HUES48 (cell line): ENCODE measurements at regions not wholly inside any gene's neighbourhood (a gene's known extent, or its start where the extent isn't known, plus 50 kb on each side); places are given as distances from the start of the nearest gene placed in this dataset.

Experiments
- H3K27ac ChIP-seq: one replicate; pipeline ENCODE4 v1.7.0; 2013; ENCODE audit warnings: low read depth, low read length, inconsistent platforms
- H3K27me3 ChIP-seq: 2 replicates; pipeline ENCODE4 v1.6.1; 2013; ENCODE audit warnings: mild to moderate bottlenecking, low read length; ENCODE audit not compliant: control insufficient read depth, insufficient read depth
- H3K36me3 ChIP-seq: 2 replicates; pipeline ENCODE4 v1.6.1; 2013; ENCODE audit warnings: low read length; ENCODE audit not compliant: control insufficient read depth, insufficient read depth
- H3K4me1 ChIP-seq: 2 replicates; pipeline ENCODE4 v1.6.1; 2013; ENCODE audit warnings: mild to moderate bottlenecking, low read length; ENCODE audit not compliant: control insufficient read depth, insufficient read depth
- H3K4me3 ChIP-seq: 2 replicates; pipeline ENCODE4 v1.5.1; 2013; ENCODE audit warnings: mild to moderate bottlenecking, low read depth, low read length
- H3K9ac ChIP-seq: 2 replicates; pipeline ENCODE4 v1.6.1; 2013; ENCODE audit warnings: mild to moderate bottlenecking, low read depth, low read length, moderate library complexity
- H3K9me3 ChIP-seq: 2 replicates; pipeline ENCODE4 v1.6.1; 2013; ENCODE audit warnings: low read length; ENCODE audit not compliant: control insufficient read depth, insufficient read depth

- H3K4me1 ChIP-seq = no peaks in the 10 kb centered on the region
- H3K27me3 ChIP-seq = no peaks in the 10 kb centered on the region
- H3K27ac ChIP-seq = no peak overlapping the region
- H3K36me3 ChIP-seq = no peaks in the 10 kb centered on the region
- no peak overlapping the region for H3K9ac ChIP-seq
- no peaks in the 10 kb centered on the region for H3K9me3 ChIP-seq
- no peak overlapping the region for H3K4me3 ChIP-seq
These were observed 114.6 kb upstream of the TEX51 start for GRCh38 chr2:126784045-126784444.

DNA sequence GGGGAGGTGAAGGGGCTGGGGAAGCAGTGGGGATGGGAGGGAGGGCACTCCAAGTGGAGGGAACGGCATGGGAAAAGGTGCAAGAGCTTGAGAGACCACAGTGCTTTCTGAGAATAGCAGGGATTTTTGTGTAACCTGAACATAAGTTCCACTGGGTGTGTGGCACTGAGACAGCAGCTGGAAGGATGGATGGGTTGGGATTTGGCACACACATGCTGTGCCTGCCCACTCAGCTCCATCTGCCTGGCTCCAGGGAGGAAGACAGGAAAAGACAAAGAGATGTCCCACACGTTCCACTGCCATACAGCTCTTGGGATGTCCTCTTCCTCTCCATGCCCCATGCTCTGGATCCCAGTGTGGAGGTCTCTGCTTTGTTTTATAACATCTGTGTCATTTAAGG, 114.1 kb upstream of the TEX51 start:
- H3K27me3 ChIP-seq = no peaks in the 10 kb centered on the region

DNA sequence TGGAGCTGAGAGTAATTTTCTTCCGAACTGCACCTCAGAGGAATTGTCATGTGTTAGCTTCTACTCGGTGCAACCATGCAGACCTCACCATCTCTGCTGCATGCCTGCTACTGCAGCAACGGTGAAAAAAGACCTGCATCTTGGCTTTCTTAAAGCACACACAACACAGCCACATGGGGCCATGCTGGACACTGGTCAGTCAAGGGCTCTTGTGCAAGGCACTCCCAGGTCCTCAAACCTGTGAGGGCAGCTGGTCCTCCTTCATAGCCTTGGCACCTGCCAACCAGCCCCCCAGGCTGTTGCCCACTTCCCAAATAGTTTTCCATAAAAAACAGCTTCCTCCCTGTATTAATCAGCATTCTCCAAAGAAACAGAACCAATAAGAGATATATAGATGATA, 113.5 kb upstream of the TEX51 start:
- Histone ChIP-seq H3K9me3 (no peaks in the 10 kb centered on the region), H3K36me3 (no peaks in the 10 kb centered on the region), H3K27me3 (no peaks in the 10 kb centered on the region), H3K4me3 (no peak overlapping the region), H3K9ac (no peak overlapping the region), H3K4me1 (no peaks in the 10 kb centered on the region), H3K27ac (no peak overlapping the region)

More for the DNA sequence above, 114.1 kb upstream of the TEX51 start:
- Histone ChIP-seq H3K9ac (no peak overlapping the region), H3K36me3 (no peaks in the 10 kb centered on the region), H3K27ac (no peak overlapping the region), H3K9me3 (no peaks in the 10 kb centered on the region), H3K4me1 (no peaks in the 10 kb centered on the region), H3K4me3 (no peak overlapping the region)

DNA sequence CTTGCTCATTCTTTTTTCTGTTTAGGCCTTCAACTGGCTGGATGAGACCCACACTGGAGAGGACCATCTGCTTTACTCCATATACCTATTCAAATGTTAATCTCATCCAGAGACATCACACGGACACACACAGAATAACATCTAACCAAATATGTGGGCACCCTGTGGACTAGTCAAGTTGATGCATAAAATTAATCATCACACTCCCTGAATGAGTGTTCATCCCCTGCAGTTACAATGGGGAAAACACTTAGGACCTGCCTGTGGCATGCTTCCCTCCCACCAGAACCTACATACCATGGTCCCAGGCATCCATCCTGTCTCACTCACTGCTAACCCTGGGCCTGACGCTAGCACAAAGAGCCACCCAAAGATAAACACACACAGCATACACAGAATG, 112.8 kb upstream of the TEX51 start:
- H3K36me3 ChIP-seq = no peaks in the 10 kb centered on the region
- H3K9ac ChIP-seq = no peak overlapping the region
- H3K27me3 ChIP-seq = no peaks in the 10 kb centered on the region
- H3K4me1 ChIP-seq = no peaks in the 10 kb centered on the region
- no peak overlapping the region for H3K4me3 ChIP-seq
- no peaks in the 10 kb centered on the region for H3K9me3 ChIP-seq
- H3K27ac ChIP-seq = no peak overlapping the region

DNA sequence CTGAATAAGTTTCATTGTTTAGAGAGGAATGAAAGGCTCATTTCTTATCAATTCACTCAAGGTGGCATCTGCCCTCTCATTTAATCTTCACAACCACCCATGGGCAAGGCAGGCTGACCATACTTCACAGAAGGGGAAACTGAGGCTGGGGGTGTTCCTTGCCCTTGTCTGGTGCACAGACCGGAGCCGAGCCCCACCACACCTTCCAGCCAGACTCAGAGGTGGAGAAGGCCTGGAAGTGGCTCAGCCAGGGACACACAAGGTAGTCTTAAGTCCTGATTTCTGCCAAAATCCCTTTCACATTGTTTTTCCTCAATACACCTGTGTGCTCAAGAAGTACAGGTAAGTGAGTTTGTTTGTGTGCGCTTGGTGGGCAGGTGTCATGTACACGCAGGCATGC, 111.9 kb upstream of the TEX51 start:
- no peaks in the 10 kb centered on the region for H3K27me3 ChIP-seq

DNA sequence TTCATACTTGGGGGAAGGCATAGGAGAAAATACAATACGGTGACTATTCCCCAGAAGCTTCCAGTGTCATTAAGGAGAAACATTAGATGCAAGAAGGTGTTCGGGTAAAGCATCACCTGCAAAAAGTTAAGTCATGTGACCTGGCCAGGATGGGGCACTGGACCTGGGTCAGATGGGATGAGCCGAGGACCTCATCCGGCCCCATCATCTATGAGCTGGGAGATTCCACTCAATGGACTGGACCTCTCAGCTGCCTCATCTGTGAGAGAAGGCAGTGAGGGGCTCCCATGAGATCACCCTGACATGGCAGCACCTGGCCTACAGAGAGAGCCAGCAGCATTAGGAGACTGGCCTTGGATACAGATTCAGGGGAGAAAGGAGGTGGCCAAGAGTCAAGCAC, 111.4 kb upstream of the TEX51 start:
- Histone ChIP-seq H3K9ac (no peak overlapping the region), H3K4me3 (no peak overlapping the region), H3K27me3 (no peaks in the 10 kb centered on the region), H3K36me3 (no peaks in the 10 kb centered on the region), H3K9me3 (no peaks in the 10 kb centered on the region), H3K27ac (no peak overlapping the region), H3K4me1 (no peaks in the 10 kb centered on the region)

More for the DNA sequence above, 111.9 kb upstream of the TEX51 start:
- no peaks in the 10 kb centered on the region for H3K9me3 ChIP-seq
- H3K4me1 ChIP-seq = no peaks in the 10 kb centered on the region
- no peak overlapping the region for H3K4me3 ChIP-seq
- H3K27ac ChIP-seq = no peak overlapping the region
- no peak overlapping the region for H3K9ac ChIP-seq
- H3K36me3 ChIP-seq = no peaks in the 10 kb centered on the region

- Histone ChIP-seq H3K36me3 (no peaks in the 10 kb centered on the region), H3K4me1 (no peaks in the 10 kb centered on the region), H3K27me3 (no peaks in the 10 kb centered on the region), H3K9me3 (no peaks in the 10 kb centered on the region), H3K27ac (no peak overlapping the region), H3K4me3 (no peak overlapping the region), H3K9ac (no peak overlapping the region)
These were observed 110.6 kb upstream of the TEX51 start for GRCh38 chr2:126788113-126788512.

GRCh38 chr2:126788652-126789051, 110.0 kb upstream of the TEX51 start:
- no peak overlapping the region for H3K9ac ChIP-seq
- no peaks in the 10 kb centered on the region for H3K27me3 ChIP-seq
- H3K4me3 ChIP-seq = no peak overlapping the region
- H3K4me1 ChIP-seq = no peaks in the 10 kb centered on the region
- H3K9me3 ChIP-seq = no peaks in the 10 kb centered on the region
- no peak overlapping the region for H3K27ac ChIP-seq
- H3K36me3 ChIP-seq = no peaks in the 10 kb centered on the region

GRCh38 chr2:126790987-126791780, 107.5 kb upstream of the TEX51 start:
- no peaks in the 10 kb centered on the region for H3K36me3 ChIP-seq
- no peak overlapping the region for H3K9ac ChIP-seq
- no peaks in the 10 kb centered on the region for H3K9me3 ChIP-seq
- H3K27ac ChIP-seq = no peak overlapping the region
- no peak overlapping the region for H3K4me3 ChIP-seq
- no peaks in the 10 kb centered on the region for H3K27me3 ChIP-seq
- no peaks in the 10 kb centered on the region for H3K4me1 ChIP-seq

DNA sequence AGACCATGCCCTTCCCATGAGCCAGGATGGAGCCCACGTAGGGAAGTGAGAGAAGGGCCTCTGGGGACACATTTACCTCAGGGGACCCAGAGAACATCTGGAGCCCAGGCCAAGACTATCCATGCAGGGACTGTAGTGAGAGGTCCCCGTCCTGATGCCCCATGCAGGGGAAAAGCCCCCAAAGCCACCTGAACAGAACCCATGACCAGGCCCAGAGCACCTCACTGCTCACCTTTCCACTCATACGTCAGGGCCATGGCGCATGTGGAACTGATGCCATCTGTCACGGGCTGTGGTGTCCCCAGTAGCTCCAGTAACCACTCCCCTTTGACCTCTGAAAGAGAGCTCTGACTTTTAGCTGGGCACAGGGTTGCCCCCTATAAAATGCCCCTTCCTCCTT, 106.5 kb upstream of the TEX51 start:
- Histone ChIP-seq H3K27ac (no peak overlapping the region), H3K9ac (no peak overlapping the region), H3K4me1 (no peaks in the 10 kb centered on the region), H3K36me3 (no peaks in the 10 kb centered on the region), H3K27me3 (no peaks in the 10 kb centered on the region), H3K9me3 (no peaks in the 10 kb centered on the region), H3K4me3 (no peak overlapping the region)

GRCh38 chr2:126792993-126793392, 105.7 kb upstream of the TEX51 start:
- H3K9ac ChIP-seq = no peak overlapping the region

More at GRCh38 chr2:126792993-126793392, 105.7 kb upstream of the TEX51 start:
- H3K27me3 ChIP-seq = no peaks in the 10 kb centered on the region
- H3K36me3 ChIP-seq = no peaks in the 10 kb centered on the region
- H3K9me3 ChIP-seq = no peaks in the 10 kb centered on the region
- no peak overlapping the region for H3K4me3 ChIP-seq
- H3K27ac ChIP-seq = no peak overlapping the region
- no peaks in the 10 kb centered on the region for H3K4me1 ChIP-seq
